ENCODE measurements at regions not wholly inside any gene's neighbourhood (a gene's known extent, or its start where the extent isn't known, plus 50 kb on each side); places are given as distances from the start of the nearest gene placed in this dataset.
A peak's percentile ranks its signal among the peaks of the same experiment; 100 is the strongest.
"Not testable (repeated sequence)": the region's sequence is repeated elsewhere in the genome, so short reads cannot be mapped to it uniquely, and the experiment has no call there.

- DNase-seq (ENCODE audit: insufficient read length) (peak; percentile 26), FAIRE-seq (peak; percentile 61)
- no peak for TF ChIP-seq TAF1 (IDR thresholded peaks at IDR 0.05; ENCODE audit: borderline replicate concordance, low read depth, low read length)
- TF ChIP-seq POLR2AphosphoS5 (IDR thresholded peaks at IDR 0.05; ENCODE audit: low read depth, low read length): no peak
- no peak for TF ChIP-seq POLR2A (IDR thresholded peaks at IDR 0.05; ENCODE audit: low read depth, low read length)
Observed at GRCh38 chr2:143936848-143937722, 582.8 kb downstream of the ZEB2 start.

DNA sequence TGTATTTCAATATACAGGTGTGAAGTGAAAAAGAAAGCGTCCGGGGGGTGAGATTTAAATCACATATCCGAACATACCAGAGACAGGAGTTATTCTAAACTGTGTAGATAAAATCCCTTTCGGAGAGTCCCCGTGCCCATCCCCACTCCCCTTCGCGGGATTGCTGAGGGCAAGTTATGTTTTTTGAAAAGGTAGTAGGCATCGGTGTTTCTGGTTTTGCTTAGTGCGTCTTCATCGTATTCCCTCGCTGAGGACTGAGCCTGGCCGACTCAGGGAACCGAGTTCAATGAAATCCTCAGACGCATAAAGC is 583.4 kb downstream of the ZEB2 start:
- peak; percentile 42 for FAIRE-seq
- no peak for DNase-seq (ENCODE audit: insufficient read length)
- TF ChIP-seq TAF1 (IDR thresholded peaks at IDR 0.05; ENCODE audit: borderline replicate concordance, low read depth, low read length) (no peak), POLR2A (IDR thresholded peaks at IDR 0.05; ENCODE audit: low read depth, low read length) (no peak)

GRCh38 chr2:143935482-143935752 is 584.5 kb downstream of the ZEB2 start:
- FAIRE-seq (no peak), DNase-seq (ENCODE audit: insufficient read length) (no peak)
- TF ChIP-seq POLR2A (IDR thresholded peaks at IDR 0.05; ENCODE audit: low read depth, low read length) (no peak), TAF1 (IDR thresholded peaks at IDR 0.05; ENCODE audit: borderline replicate concordance, low read depth, low read length) (no peak), POLR2AphosphoS5 (IDR thresholded peaks at IDR 0.05; ENCODE audit: low read depth, low read length) (no peak)

GRCh38 chr2:143934626-143935481 is 585.1 kb downstream of the ZEB2 start:
- DNase-seq (ENCODE audit: insufficient read length): no peak
- TF ChIP-seq TAF1 (IDR thresholded peaks at IDR 0.05; ENCODE audit: borderline replicate concordance, low read depth, low read length): no peak
- FAIRE-seq: peak; percentile 58

DNA sequence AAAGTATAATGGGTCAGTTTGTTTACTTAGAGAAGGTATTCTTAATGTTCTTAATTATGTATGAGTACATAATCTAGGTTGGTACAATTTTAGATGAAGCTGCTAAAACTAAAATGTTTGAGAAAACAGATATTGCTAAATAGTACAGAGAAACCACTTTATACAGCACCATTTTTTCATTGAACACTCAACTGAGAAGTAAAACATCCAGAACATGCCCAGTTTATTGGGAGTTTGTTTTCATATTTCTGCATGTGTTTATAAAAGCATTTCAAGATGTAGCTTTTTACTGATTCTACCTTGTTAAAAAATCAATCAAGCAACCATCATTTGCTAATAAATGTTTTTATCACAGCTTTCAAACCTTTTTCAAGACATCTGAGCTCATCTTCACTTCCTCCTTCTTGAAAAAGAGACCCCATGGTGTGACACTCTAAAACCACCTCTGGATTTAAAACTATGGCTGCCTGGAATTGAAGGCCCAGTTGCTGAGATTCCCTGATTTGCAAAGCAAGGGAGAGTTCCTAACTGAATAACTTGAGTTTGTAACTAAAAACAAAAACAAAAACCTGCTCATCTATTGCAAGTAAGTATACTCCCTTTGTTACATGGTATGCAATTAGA is 585.9 kb downstream of the ZEB2 start:
- TF ChIP-seq TAF1 (IDR thresholded peaks at IDR 0.05; ENCODE audit: borderline replicate concordance, low read depth, low read length) (no peak), POLR2AphosphoS5 (IDR thresholded peaks at IDR 0.05; ENCODE audit: low read depth, low read length) (no peak), POLR2A (IDR thresholded peaks at IDR 0.05; ENCODE audit: low read depth, low read length) (no peak)
- DNase-seq (ENCODE audit: insufficient read length) (no peak), FAIRE-seq (no peak)

- TF ChIP-seq TAF1 (IDR thresholded peaks at IDR 0.05; ENCODE audit: borderline replicate concordance, low read depth, low read length): no peak
- no peak for TF ChIP-seq POLR2AphosphoS5 (IDR thresholded peaks at IDR 0.05; ENCODE audit: low read depth, low read length)
- no peak for TF ChIP-seq POLR2A (IDR thresholded peaks at IDR 0.05; ENCODE audit: low read depth, low read length)
- DNase-seq (ENCODE audit: insufficient read length) (no peak), FAIRE-seq (no peak)
Observed at GRCh38 chr2:143930891-143931290, 589.0 kb downstream of the ZEB2 start.

DNA sequence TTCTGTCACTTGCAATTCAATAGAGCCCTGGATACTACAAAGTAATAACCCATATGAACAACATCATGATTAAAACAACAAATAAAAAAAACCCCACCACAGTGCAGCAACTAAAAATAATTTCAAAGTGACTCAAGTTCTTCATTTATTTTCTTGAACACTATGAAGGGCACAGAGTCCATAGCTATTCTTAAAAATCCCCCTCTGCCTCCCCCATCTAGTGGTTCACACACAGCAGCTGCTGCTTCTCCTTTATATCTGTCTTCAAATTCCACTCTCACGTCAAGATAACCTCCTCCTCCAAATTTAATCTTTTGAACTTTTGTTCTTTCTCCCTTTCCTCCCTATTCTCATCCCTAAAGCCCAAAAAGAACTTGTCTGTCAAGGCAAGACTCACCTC is 591.3 kb downstream of the ZEB2 start:
- DNase-seq (ENCODE audit: insufficient read length) (no peak), FAIRE-seq (no peak)
- no peak for TF ChIP-seq POLR2AphosphoS5 (IDR thresholded peaks at IDR 0.05; ENCODE audit: low read depth, low read length)
- no peak for TF ChIP-seq TAF1 (IDR thresholded peaks at IDR 0.05; ENCODE audit: borderline replicate concordance, low read depth, low read length)
- no peak for TF ChIP-seq POLR2A (IDR thresholded peaks at IDR 0.05; ENCODE audit: low read depth, low read length)

- FAIRE-seq (no peak), DNase-seq (ENCODE audit: insufficient read length) (no peak)
- TF ChIP-seq TAF1 (IDR thresholded peaks at IDR 0.05; ENCODE audit: borderline replicate concordance, low read depth, low read length) (no peak), POLR2A (IDR thresholded peaks at IDR 0.05; ENCODE audit: low read depth, low read length) (no peak), POLR2AphosphoS5 (IDR thresholded peaks at IDR 0.05; ENCODE audit: low read depth, low read length) (no peak)
Observed at GRCh38 chr2:143928184-143928583, 591.7 kb downstream of the ZEB2 start.

DNA sequence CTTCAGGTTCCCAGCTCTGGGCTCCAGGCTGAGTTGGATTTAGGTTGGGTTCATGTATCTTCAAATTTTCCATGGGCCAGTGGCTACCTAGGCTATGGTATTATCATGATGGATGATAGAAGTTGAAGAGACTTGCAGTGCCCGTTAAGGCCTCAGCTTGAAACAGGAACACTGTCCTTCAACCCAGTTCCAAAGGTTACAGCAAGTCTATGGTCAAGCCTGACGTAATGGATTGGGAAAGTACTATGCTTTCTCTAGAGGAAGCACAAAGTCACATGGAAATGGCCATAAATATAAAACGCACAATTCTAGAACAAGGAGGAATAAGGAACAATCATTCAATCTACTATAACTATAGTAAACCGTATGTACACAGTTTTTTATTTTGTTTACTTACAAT is 593.2 kb downstream of the ZEB2 start:
- no peak for DNase-seq (ENCODE audit: insufficient read length)
- TF ChIP-seq POLR2AphosphoS5 (IDR thresholded peaks at IDR 0.05; ENCODE audit: low read depth, low read length) (no peak), POLR2A (IDR thresholded peaks at IDR 0.05; ENCODE audit: low read depth, low read length) (no peak), TAF1 (IDR thresholded peaks at IDR 0.05; ENCODE audit: borderline replicate concordance, low read depth, low read length) (no peak)
- no peak for FAIRE-seq

DNA sequence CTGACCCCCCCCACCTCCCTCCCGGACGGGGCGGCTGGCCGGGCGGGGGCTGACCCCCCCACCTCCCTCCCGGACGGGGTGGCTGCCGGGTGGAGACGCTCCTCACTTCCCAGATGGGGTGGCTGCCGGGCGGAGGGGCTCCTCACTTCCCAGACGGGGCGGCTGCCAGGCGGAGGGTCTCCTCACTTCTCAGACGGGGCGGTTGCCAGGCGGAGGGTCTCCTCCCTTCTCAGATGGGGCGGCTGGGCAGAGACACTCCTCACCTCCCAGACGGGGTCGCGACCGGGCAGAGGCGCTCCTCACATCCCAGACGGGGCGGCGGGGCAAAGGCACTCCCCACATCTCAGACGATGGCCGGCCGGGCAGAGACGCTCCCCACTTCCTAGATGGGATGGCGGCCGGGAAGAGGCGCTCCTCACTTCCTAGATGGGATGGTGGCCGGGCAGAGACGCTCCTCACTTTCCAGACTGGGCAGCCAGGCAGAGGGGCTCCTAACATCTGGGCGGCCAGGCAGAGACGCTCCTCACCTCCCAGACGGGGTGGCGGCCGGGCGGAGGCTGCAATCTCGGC is 597.6 kb downstream of the ZEB2 start:
- not testable (repeated sequence) for FAIRE-seq; DNase-seq (ENCODE audit: insufficient read length)

- DNase-seq (ENCODE audit: insufficient read length) (no peak), FAIRE-seq (no peak)
- TF ChIP-seq POLR2AphosphoS5 (IDR thresholded peaks at IDR 0.05; ENCODE audit: low read depth, low read length) (no peak), POLR2A (IDR thresholded peaks at IDR 0.05; ENCODE audit: low read depth, low read length) (no peak), TAF1 (IDR thresholded peaks at IDR 0.05; ENCODE audit: borderline replicate concordance, low read depth, low read length) (no peak)
Observed at GRCh38 chr2:143918465-143918989, 601.4 kb downstream of the ZEB2 start.
